NT2/D1 (cell line): ENCODE measurements at regions not wholly inside any gene's neighbourhood (a gene's known extent, or its start where the extent isn't known, plus 50 kb on each side); places are given as distances from the start of the nearest gene placed in this dataset.

Experiments used
- SUZ12 ChIP-seq: IDR thresholded peaks from 2 replicates; pipeline ENCODE4 v1.6.1; 2011; ENCODE audit not compliant: insufficient read length, insufficient read depth; ENCODE audit errors: extremely low read depth
- YY1 ChIP-seq: IDR thresholded peaks from 2 replicates; pipeline ENCODE4 v1.6.1; 2011; ENCODE audit not compliant: insufficient read length, insufficient read depth
- ZNF274 ChIP-seq: IDR thresholded peaks from 2 replicates; pipeline ENCODE4 v1.6.1; 2011; ENCODE audit warnings: mild to moderate bottlenecking, low read depth, low read length

GRCh38 chr9:87108661-87109060 lies 161.4 kb upstream of the GAS1 start:
- TF ChIP-seq SUZ12 (no peak), YY1 (no peak), ZNF274 (no peak)
